PC-3 (cell line): ENCODE measurements at regions not wholly inside any gene's neighbourhood (a gene's known extent, or its start where the extent isn't known, plus 50 kb on each side); places are given as distances from the start of the nearest gene placed in this dataset.

ENCODE experiments used
- EZH2 ChIP-seq: fragments of 300-600 bp; sonication (generic); IDR thresholded peaks from one replicate; pipeline ENCODE4 v1.6.1; 2017; ENCODE audit warnings: antibody characterized with exemption, mild to moderate bottlenecking, low read length; ENCODE audit not compliant: unreplicated experiment
- EZH2phosphoT487 ChIP-seq: fragments of 300-600 bp; sonication (generic); IDR thresholded peaks from 2 replicates; pipeline ENCODE4 v1.6.1; 2018; ENCODE audit warnings: mild to moderate bottlenecking, antibody characterized with exemption, low read length, borderline replicate concordance
- TF ChIP-seq, protein P1 (sequence below): fragments of 300-600 bp; sonication (generic); conservative IDR thresholded peaks from 2 replicates; pipeline ENCODE4 v1.5.1; 2017; ENCODE audit warnings: antibody characterized with exemption, low read depth, mild to moderate bottlenecking, low read length

DNA sequence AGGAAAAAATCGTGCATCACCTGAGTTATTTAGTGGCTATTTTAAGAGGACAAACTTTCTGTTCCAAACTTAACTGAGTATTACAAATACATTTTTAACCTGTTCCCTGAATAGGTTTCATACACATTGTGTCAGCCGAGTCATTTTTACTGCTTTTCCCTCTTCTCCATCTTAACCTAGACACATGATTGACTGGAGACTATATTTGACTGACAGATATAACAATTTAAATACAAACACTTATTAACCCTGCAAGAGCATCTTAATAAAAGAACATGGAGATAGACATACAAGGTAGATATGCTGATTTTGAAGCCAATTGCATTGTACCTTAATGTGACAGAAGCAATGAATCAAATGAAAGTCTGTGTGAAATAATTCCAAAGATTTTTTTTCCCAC, 810.5 kb upstream of the ARPP21 start:
- TF ChIP-seq, protein P1, sequence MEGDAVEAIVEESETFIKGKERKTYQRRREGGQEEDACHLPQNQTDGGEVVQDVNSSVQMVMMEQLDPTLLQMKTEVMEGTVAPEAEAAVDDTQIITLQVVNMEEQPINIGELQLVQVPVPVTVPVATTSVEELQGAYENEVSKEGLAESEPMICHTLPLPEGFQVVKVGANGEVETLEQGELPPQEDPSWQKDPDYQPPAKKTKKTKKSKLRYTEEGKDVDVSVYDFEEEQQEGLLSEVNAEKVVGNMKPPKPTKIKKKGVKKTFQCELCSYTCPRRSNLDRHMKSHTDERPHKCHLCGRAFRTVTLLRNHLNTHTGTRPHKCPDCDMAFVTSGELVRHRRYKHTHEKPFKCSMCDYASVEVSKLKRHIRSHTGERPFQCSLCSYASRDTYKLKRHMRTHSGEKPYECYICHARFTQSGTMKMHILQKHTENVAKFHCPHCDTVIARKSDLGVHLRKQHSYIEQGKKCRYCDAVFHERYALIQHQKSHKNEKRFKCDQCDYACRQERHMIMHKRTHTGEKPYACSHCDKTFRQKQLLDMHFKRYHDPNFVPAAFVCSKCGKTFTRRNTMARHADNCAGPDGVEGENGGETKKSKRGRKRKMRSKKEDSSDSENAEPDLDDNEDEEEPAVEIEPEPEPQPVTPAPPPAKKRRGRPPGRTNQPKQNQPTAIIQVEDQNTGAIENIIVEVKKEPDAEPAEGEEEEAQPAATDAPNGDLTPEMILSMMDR = no peak
- TF ChIP-seq EZH2 (no peak), EZH2phosphoT487 (no peak)
